PFSK-1 (cell line): ENCODE measurements at regions not wholly inside any gene's neighbourhood (a gene's known extent, or its start where the extent isn't known, plus 50 kb on each side); places are given as distances from the start of the nearest gene placed in this dataset.

Experiments
- POLR2AphosphoS5 ChIP-seq: IDR thresholded peaks from 2 replicates; pipeline ENCODE4 v1.6.1; 2012; ENCODE audit warnings: low read depth, mild to moderate bottlenecking, control low read depth, low read length, moderate library complexity
- SIN3A ChIP-seq: IDR thresholded peaks from 2 replicates; pipeline ENCODE4 v1.6.1; 2012; ENCODE audit warnings: mild to moderate bottlenecking, low read length, moderate library complexity, borderline replicate concordance; ENCODE audit not compliant: insufficient read depth
- TAF1 ChIP-seq: IDR thresholded peaks from 2 replicates; pipeline ENCODE4 v1.6.1; 2012; ENCODE audit warnings: low read length, control low read depth, borderline replicate concordance; ENCODE audit not compliant: insufficient read depth

GRCh38 chr13:50222569-50223332 is 207.5 kb downstream of the KCNRG start:
- TF ChIP-seq POLR2AphosphoS5, result no peak
- no peak for TF ChIP-seq TAF1
- no peak for TF ChIP-seq SIN3A
